Brain microvascular endothelial cell (primary cell): ENCODE measurements at regions not wholly inside any gene's neighbourhood (a gene's known extent, or its start where the extent isn't known, plus 50 kb on each side); places are given as distances from the start of the nearest gene placed in this dataset.

Experiments
- DNase-seq: peaks from one replicate; pipeline ENCODE4 v3.0.0-alpha.2; 2020
- H3K27ac ChIP-seq: fragments of 250-450 bp; sonication (Bioruptor Pico); 2 replicates; pipeline ENCODE4 v1.5.1; 2020; ENCODE audit warnings: mild to moderate bottlenecking, moderate library complexity
- H3K27me3 ChIP-seq: fragments of 250-450 bp; sonication (Bioruptor Pico); replicated peaks from 2 replicates; pipeline ENCODE4 v1.5.1; 2020; ENCODE audit warnings: mild to moderate bottlenecking
- H3K36me3 ChIP-seq: fragments of 250-450 bp; sonication (Bioruptor Pico); replicated peaks from 2 replicates; pipeline ENCODE4 v1.5.1; 2020; ENCODE audit warnings: mild to moderate bottlenecking
- H3K4me3 ChIP-seq: 2 replicates; pipeline ENCODE4 v1.5.1; 2011; ENCODE audit warnings: low read depth, mild to moderate bottlenecking, control low read depth, low read length, moderate library complexity
- CTCF ChIP-seq: IDR thresholded peaks from 2 replicates; pipeline ENCODE4 v1.5.1; 2011; ENCODE audit warnings: low read depth, mild to moderate bottlenecking, moderate library complexity, low read length, control low read depth, inconsistent platforms; ENCODE audit errors: missing control alignments
- in situ Hi-C: cut with HindIII; loops from 2 replicates; pipeline ENCODE4 v1.10.0; 2017; ENCODE audit warnings: low sequenced_read_pairs, low pct_ligation_motif_present

GRCh38 chr12:130087222-130087621 lies 75.0 kb upstream of the FZD10 start:
- DNase-seq, result no peak
- Histone ChIP-seq H3K27me3 (no peaks in the 10 kb centered on the region), H3K36me3 (no peaks in the 10 kb centered on the region), H3K27ac (no peak overlapping the region), H3K4me3 (no peak overlapping the region)
- TF ChIP-seq CTCF, result no peak
- in situ Hi-C loops, result no loop called here

- in situ Hi-C loops, result no loop called here
- no peak for DNase-seq
- no peak for TF ChIP-seq CTCF
- H3K27ac ChIP-seq, result no peak overlapping the region
- H3K4me3 ChIP-seq, result no peak overlapping the region
- H3K27me3 ChIP-seq, result no peaks in the 10 kb centered on the region
- H3K36me3 ChIP-seq, result no peaks in the 10 kb centered on the region
These were observed 73.8 kb upstream of the FZD10 start for GRCh38 chr12:130088504-130088903.

GRCh38 chr12:130090542-130090941 lies 71.7 kb upstream of the FZD10 start:
- in situ Hi-C loops, result no loop called here
- Histone ChIP-seq H3K4me3 (no peak overlapping the region), H3K27me3 (no peaks in the 10 kb centered on the region), H3K36me3 (no peaks in the 10 kb centered on the region), H3K27ac (no peak overlapping the region)
- TF ChIP-seq CTCF, result no peak
- no peak for DNase-seq

GRCh38 chr12:130093380-130093779 lies 68.9 kb upstream of the FZD10 start:
- no peak for TF ChIP-seq CTCF
- H3K27ac ChIP-seq, result no peak overlapping the region
- no peak overlapping the region for H3K4me3 ChIP-seq
- in situ Hi-C loops, result no loop called here
- no peak for DNase-seq
- no peaks in the 10 kb centered on the region for H3K27me3 ChIP-seq
- no peaks in the 10 kb centered on the region for H3K36me3 ChIP-seq

- Histone ChIP-seq H3K27me3 (no peaks in the 10 kb centered on the region), H3K27ac (no peak overlapping the region)
- no peak for DNase-seq
These were observed 64.9 kb upstream of the FZD10 start for GRCh38 chr12:130097342-130097741.

More at GRCh38 chr12:130097342-130097741, 64.9 kb upstream of the FZD10 start:
- in situ Hi-C loops, result no loop called here
- Histone ChIP-seq H3K4me3 (no peak overlapping the region), H3K36me3 (no peaks in the 10 kb centered on the region)
- no peak for TF ChIP-seq CTCF
